ENCODE measurements at regions not wholly inside any gene's neighbourhood (a gene's known extent, or its start where the extent isn't known, plus 50 kb on each side); places are given as distances from the start of the nearest gene placed in this dataset.

GRCh38 chr1:234986750-234987414 lies 141.8 kb downstream of the TOMM20 start:
- TF ChIP-seq TAF1 (IDR thresholded peaks at IDR 0.05; ENCODE audit: low read depth, low read length) (no peak), POLR2AphosphoS5 (IDR thresholded peaks at IDR 0.05; ENCODE audit: low read depth, low read length) (no peak), POLR2A (IDR thresholded peaks at IDR 0.05; ENCODE audit: low read depth, low read length) (no peak), POU2F2 (IDR thresholded peaks at IDR 0.05; ENCODE audit: low read depth, low read length) (no peak), SPI1 (IDR thresholded peaks at IDR 0.05; ENCODE audit: low read depth, low read length) (peak; percentile 86)
